Endodermal cell (in vitro differentiated cells): ENCODE measurements at regions not wholly inside any gene's neighbourhood (a gene's known extent, or its start where the extent isn't known, plus 50 kb on each side); places are given as distances from the start of the nearest gene placed in this dataset.

Source experiments
- DNase-seq: peaks from one replicate; pipeline ENCODE4 v3.0.0-alpha.2; 2017
- H3K27ac ChIP-seq: 2 replicates; pipeline ENCODE4 v1.5.1; 2013; ENCODE audit warnings: mild to moderate bottlenecking, low read depth, low read length, moderate library complexity
- H3K27me3 ChIP-seq: 2 replicates; pipeline ENCODE4 v1.6.1; 2013; ENCODE audit warnings: mild to moderate bottlenecking, low read length, moderate library complexity; ENCODE audit not compliant: insufficient read depth, control insufficient read depth, poor library complexity, severe bottlenecking
- H3K36me3 ChIP-seq: 2 replicates; pipeline ENCODE4 v1.7.0; 2013; ENCODE audit warnings: mild to moderate bottlenecking, low read length, moderate library complexity; ENCODE audit not compliant: control insufficient read depth, insufficient read depth
- H3K4me1 ChIP-seq: one replicate; pipeline ENCODE4 v1.7.0; 2013; ENCODE audit warnings: low read length; ENCODE audit not compliant: control insufficient read depth, insufficient read depth
- H3K4me3 ChIP-seq: 2 replicates; pipeline ENCODE4 v1.5.1; 2013; ENCODE audit warnings: mild to moderate bottlenecking, low read length, moderate library complexity
- H3K9ac ChIP-seq: 2 replicates; pipeline ENCODE4 v1.6.1; 2013; ENCODE audit warnings: mild to moderate bottlenecking, low read length, moderate library complexity; ENCODE audit not compliant: poor library complexity, severe bottlenecking; ENCODE audit errors: extremely low read depth
- H3K9me3 ChIP-seq: 2 replicates; pipeline ENCODE4 v1.6.1; 2013; ENCODE audit warnings: mild to moderate bottlenecking, low read length, moderate library complexity; ENCODE audit not compliant: control insufficient read depth
- H3K27ac Mint-ChIP-seq: 2 replicates; pipeline ENCODE4 v1.8.0; 2020; ENCODE audit warnings: mixed read lengths
- H3K27me3 Mint-ChIP-seq: 2 replicates; pipeline ENCODE4 v1.8.0; 2021; ENCODE audit warnings: mild to moderate bottlenecking, mixed read lengths; ENCODE audit not compliant: insufficient read depth
- H3K36me3 Mint-ChIP-seq: 2 replicates; pipeline ENCODE4 v1.8.0; 2020; ENCODE audit warnings: low read depth, mixed read lengths
- H3K4me1 Mint-ChIP-seq: 2 replicates; pipeline ENCODE4 v1.8.0; 2020; ENCODE audit warnings: mixed read lengths
- H3K4me3 Mint-ChIP-seq: 2 replicates; pipeline ENCODE4 v1.8.0; 2020; ENCODE audit warnings: mild to moderate bottlenecking, moderate library complexity, mixed read lengths
- H3K9me3 Mint-ChIP-seq: 2 replicates; pipeline ENCODE4 v1.8.0; 2020; ENCODE audit warnings: mild to moderate bottlenecking, mixed read lengths
- CTCF ChIP-seq: fragments of 200-600 bp; sonication (generic); conservative IDR thresholded peaks from 2 replicates; pipeline ENCODE4 v1.5.0; 2021; ENCODE audit warnings: antibody characterized with exemption, mild to moderate bottlenecking
- WGBS, 2 experiments: methylation state at CpG; one replicate each; pipeline versions ENCODE4 v1.1.5 to v1.1.7; 2013; ENCODE audit warnings: missing lambda C conversion rate in 2 of 2, mixed read lengths in 1 of 2; ENCODE audit not compliant: insufficient coverage in 1 of 2, insufficient read length in 1 of 2; 5-methylcytosine and 5-hydroxymethylcytosine counted together

- H3K36me3 ChIP-seq = peaks cover 21% of the 10 kb centered on the region
- 100% methylated on average over 1 of the region's 1 CpG for WGBS, 2 experiments
- H3K9me3 ChIP-seq = peaks cover 20% of the 10 kb centered on the region
- no peaks in the 10 kb centered on the region for H3K27me3 Mint-ChIP-seq
- no peak overlapping the region for H3K27ac Mint-ChIP-seq
- H3K4me1 ChIP-seq = no peaks in the 10 kb centered on the region
- peaks cover 18% of the 10 kb centered on the region for H3K9me3 Mint-ChIP-seq
- H3K27me3 ChIP-seq = no peaks in the 10 kb centered on the region
- no peak for DNase-seq
- no peak overlapping the region for H3K9ac ChIP-seq
- H3K4me3 Mint-ChIP-seq = no peak overlapping the region
- TF ChIP-seq CTCF = no peak
- H3K27ac ChIP-seq = no peak overlapping the region
- H3K36me3 Mint-ChIP-seq = peaks cover 27% of the 10 kb centered on the region
- peaks cover 2% of the 10 kb centered on the region for H3K4me1 Mint-ChIP-seq
- H3K4me3 ChIP-seq = no peak overlapping the region
Measured at GRCh38 chr6:144678844-144679243, 393.7 kb downstream of the UTRN start.

GRCh38 chr6:144681334-144681733 lies 396.2 kb downstream of the UTRN start:
- no peak for TF ChIP-seq CTCF
- Mint-ChIP-seq H3K9me3 (peaks cover 15% of the 10 kb centered on the region), H3K27me3 (no peaks in the 10 kb centered on the region), H3K36me3 (peaks cover 36% of the 10 kb centered on the region), H3K27ac (no peak overlapping the region), H3K4me1 (no peaks in the 10 kb centered on the region), H3K4me3 (no peak overlapping the region)
- no peaks in the 10 kb centered on the region for H3K27me3 ChIP-seq
- H3K4me1 ChIP-seq = no peaks in the 10 kb centered on the region
- peaks cover 21% of the 10 kb centered on the region for H3K36me3 ChIP-seq
- no peak overlapping the region for H3K4me3 ChIP-seq
- no peak for DNase-seq
- no peak overlapping the region for H3K27ac ChIP-seq
- peaks cover 13% of the 10 kb centered on the region for H3K9me3 ChIP-seq
- no peak overlapping the region for H3K9ac ChIP-seq
- 87 to 96% methylated on average over 2 to 3 of the region's 3 CpGs for WGBS, 2 experiments

GRCh38 chr6:144683216-144684070 lies 398.3 kb downstream of the UTRN start:
- Histone ChIP-seq H3K9me3 (peaks cover 23% of the 10 kb centered on the region), H3K27me3 (no peaks in the 10 kb centered on the region), H3K9ac (no peak overlapping the region), H3K4me1 (no peaks in the 10 kb centered on the region), H3K4me3 (no peak overlapping the region), H3K36me3 (peaks cover 16% of the 10 kb centered on the region), H3K27ac (no peak overlapping the region)
- H3K27me3 Mint-ChIP-seq = no peaks in the 10 kb centered on the region
- no peak overlapping the region for H3K27ac Mint-ChIP-seq
- peaks cover 24% of the 10 kb centered on the region for H3K9me3 Mint-ChIP-seq
- H3K36me3 Mint-ChIP-seq = peaks cover 40% of the 10 kb centered on the region
- no peak for TF ChIP-seq CTCF
- H3K4me3 Mint-ChIP-seq = no peak overlapping the region
- WGBS, 2 experiments = 91 to 100% methylated on average over 5 to 6 of the region's 6 CpGs
- H3K4me1 Mint-ChIP-seq = no peaks in the 10 kb centered on the region
- DNase-seq = no peak
